ENCODE measurements at regions not wholly inside any gene's neighbourhood (a gene's known extent, or its start where the extent isn't known, plus 50 kb on each side); places are given as distances from the start of the nearest gene placed in this dataset.

GRCh38 chr2:128715360-128715759, 396.7 kb upstream of the HS6ST1 start:
- no peak for DNase-seq

- no peak for DNase-seq
These were observed 397.6 kb upstream of the HS6ST1 start for GRCh38 chr2:128716299-128716721.

- no peak for DNase-seq
These were observed 399.4 kb upstream of the HS6ST1 start for GRCh38 chr2:128717758-128718710.

DNA sequence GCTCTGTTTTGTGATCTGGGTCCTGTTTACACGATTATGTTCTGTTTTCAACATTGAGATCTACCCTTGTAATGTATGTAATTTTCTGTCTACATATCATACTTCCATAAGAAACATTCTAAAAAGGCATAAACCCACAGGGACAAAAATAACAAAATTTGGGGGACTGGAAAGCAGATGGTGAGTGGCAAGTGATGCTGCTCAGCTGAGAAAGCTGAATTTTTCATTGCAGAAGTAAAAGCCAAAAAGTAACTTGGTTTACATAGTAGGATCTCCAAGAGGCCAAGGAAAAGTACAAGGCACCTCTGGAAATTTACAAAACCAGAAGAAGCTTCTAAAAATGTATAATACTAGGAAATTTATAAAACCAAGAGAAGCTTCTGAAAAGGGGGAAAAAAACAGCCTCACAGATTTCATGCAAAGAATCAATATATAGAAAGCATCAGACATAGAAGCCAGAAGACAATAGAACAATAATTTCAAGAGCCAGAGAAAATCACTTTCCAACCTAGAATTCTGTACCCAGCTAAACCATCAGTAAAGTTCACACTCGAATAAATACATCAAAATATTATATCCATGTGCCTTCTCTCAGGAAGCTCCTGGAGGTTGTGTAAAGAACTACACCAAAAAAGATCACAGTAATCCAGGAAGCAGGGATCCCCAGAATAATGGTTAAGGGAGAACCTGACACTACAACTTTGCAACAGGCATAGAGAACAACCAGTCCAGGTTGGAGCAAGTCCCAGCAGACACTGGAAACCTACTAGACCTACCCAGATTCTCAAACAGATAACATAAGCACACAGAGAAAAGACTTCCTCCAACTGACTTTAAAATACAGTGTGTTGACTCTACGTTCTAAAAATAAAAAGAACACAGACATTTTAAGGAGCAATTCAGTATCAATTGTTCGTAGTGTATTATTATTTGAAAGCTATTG, 401.7 kb upstream of the HS6ST1 start:
- DNase-seq: no peak

GRCh38 chr2:128721096-128721495, 402.4 kb upstream of the HS6ST1 start:
- DNase-seq: no peak

DNA sequence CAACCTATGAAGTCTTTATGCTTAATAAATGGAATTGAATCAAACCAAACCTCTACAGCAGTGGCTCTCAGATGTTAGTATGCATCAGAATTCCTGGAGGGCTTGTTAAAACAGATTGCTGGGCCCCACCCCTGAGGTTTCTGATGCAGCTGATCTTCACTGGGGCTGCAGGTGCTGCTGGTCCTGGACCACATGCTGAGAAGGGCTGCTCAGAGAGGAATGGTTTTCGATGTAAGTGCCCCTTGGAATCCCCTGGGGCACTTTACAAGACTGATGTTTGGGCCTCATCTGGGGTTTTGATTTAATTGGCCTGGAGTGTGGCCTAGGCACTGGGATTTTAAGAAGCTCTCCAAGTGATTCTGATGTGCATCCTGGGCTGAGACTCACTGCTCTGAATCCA, 403.8 kb upstream of the HS6ST1 start:
- DNase-seq: no peak

- DNase-seq: no peak
These were observed 405.9 kb upstream of the HS6ST1 start for GRCh38 chr2:128724547-128724946.

GRCh38 chr2:128724972-128725371, 406.3 kb upstream of the HS6ST1 start:
- DNase-seq: no peak

- DNase-seq: no peak
These were observed 407.6 kb upstream of the HS6ST1 start for GRCh38 chr2:128726236-128726635.

- no peak for DNase-seq
These were observed 408.2 kb upstream of the HS6ST1 start for GRCh38 chr2:128726911-128727310.

- no peak for DNase-seq
These were observed 408.7 kb upstream of the HS6ST1 start for GRCh38 chr2:128727404-128727803.

GRCh38 chr2:128727914-128728313, 409.2 kb upstream of the HS6ST1 start:
- no peak for DNase-seq

DNA sequence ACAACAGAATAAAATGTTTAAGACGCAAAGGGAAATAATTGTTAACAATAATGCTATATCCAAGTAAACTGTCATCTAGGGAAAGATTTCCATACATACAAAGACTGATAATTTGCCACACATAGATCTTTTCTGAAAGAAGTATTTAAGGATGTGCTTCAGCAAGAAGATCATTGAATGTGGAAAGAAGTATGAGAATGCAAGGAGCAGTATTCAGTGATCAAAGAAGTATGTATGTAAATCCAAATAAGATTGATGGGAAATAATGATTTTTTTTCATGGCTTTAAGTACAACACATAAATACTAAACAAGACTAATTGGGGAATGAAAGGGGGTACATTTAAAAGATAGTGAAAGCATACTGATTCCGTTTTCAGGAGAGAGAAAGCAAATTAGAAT, 410.4 kb upstream of the HS6ST1 start:
- no peak for DNase-seq

GRCh38 chr2:128731994-128732650, 413.5 kb upstream of the HS6ST1 start:
- DNase-seq: no peak

GRCh38 chr2:128732976-128733431, 414.3 kb upstream of the HS6ST1 start:
- no peak for DNase-seq

DNA sequence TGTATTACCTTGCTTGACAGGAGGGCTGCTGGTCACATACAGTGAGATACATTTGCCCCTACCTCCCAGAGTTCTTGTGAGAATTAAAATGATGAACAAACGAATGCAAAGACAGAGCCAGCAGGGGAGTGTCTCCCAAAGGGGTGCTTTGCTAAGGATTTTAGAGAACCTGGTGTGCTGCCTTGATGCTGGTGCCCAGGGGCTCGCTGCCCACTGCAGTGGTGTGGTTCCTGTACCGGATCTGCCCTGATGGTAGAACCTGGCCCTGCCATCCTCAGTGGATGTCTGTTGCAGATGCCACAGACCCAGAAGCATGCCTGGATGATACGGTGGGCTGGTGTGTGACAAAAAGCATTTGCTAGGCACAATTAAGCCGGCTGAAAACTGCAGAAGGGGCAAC, 414.8 kb upstream of the HS6ST1 start:
- no peak for DNase-seq

DNA sequence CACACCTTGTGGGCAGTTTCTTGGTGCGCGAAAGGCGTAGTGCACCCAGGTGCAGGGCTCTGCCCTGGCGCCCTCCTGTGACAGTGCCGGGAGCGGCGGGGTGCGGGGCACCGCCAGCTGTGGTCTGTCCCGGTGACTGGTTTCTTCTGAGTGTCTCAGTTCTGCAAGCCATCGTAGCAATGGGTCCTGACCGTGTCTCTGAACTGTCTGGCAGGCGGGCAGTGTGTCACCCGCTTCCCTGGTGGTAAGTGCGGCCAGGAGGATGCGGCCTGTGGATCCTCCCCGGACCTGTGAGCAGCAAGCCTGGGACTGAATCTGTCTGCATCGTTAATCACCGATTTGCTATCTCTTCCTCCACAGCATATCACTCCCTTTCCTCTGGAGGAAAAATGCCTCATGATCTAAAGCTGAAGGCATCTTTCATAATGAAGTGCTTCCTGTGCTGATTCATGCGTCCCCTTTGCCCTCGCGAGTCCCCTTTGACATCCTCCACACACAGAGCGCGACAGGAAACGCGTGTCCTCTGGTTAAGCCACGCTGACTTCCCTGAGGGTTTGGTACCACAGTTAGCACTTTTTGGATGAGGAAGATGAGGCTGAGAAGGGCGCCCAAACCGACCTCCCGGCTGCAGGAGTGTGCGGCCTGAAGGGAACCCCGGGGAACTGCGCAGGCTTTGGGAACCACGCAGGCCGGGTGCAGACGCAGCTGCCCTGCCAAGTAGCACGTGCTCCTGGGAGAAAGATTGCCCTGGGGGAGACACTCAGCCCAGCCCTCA, 416.0 kb upstream of the HS6ST1 start:
- DNase-seq: no peak

- DNase-seq: no peak
These were observed 416.8 kb upstream of the HS6ST1 start for GRCh38 chr2:128735296-128735960.

DNA sequence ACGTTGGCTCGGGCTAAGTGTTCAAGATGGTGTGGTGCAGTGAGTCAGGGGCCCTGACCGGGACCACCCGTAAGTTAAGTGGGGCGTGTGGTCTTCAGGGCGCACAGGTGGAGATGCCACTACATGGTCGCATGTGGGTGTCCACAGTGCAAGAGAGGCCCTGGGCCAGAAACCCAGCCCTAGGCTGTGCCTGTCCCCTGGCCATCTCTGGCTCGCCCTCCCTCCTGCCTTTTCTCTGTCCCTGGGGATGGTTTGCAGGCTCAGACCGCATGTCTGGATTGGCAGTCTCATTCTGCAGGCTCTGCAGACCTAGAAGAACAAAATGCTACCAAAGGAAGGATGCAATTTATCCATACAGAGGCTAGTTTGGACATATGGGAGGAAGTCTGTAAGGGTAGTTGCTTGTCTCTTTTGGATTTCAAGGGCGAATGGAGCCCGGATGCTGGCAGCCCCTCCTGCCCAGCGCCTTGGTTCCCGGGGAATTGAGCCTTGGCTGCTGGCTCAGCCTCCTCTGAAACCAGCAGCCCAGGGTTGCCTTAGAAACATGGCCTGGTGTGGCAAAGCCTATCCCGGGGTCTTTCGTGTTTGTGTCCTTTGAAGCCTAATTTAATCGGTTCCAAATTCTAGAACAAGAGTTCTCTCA, 417.5 kb upstream of the HS6ST1 start:
- no peak for DNase-seq

- peak; percentile 42 for DNase-seq
These were observed 418.2 kb upstream of the HS6ST1 start for GRCh38 chr2:128736689-128737545.

Measured in CD4-positive, alpha-beta T cell treated with Interleukin-12 subunit alpha and Interleukin-12 subunit beta, for 1 hour (primary cell).